ENCODE measurements at regions not wholly inside any gene's neighbourhood (a gene's known extent, or its start where the extent isn't known, plus 50 kb on each side); places are given as distances from the start of the nearest gene placed in this dataset.

- Histone ChIP-seq H3K23me2 (ENCODE audit: insufficient read length, low read depth, low read length, poor library complexity, severe bottlenecking) (no peaks in the 10 kb centered on the region), H3K9ac (ENCODE audit: extremely low read depth, insufficient read length, low read length) (no peak overlapping the region), H3K18ac (ENCODE audit: insufficient read length, low read depth, low read length) (no peak overlapping the region), H3K79me2 (ENCODE audit: insufficient read depth, low read length) (no peaks in the 10 kb centered on the region), H2BK12ac (ENCODE audit: insufficient read length, low read depth, low read length) (no peak overlapping the region), H3K23ac (ENCODE audit: insufficient read length, low read depth, low read length) (no peak overlapping the region), H2BK15ac (ENCODE audit: low read depth, low read length) (no peak overlapping the region), H3K4me1 (ENCODE audit: insufficient read depth, low read length) (peaks cover 4% of the 10 kb centered on the region; the same call in 1 of the 2 replicates), H3K27me3 (ENCODE audit: insufficient read depth, low read length) (no peaks in the 10 kb centered on the region), H4K20me1 (ENCODE audit: control insufficient read depth, insufficient read depth, insufficient read length) (no peaks in the 10 kb centered on the region), H3K4me2 (ENCODE audit: insufficient read depth, insufficient read length, low read length) (no peak overlapping the region), H3T11ph (ENCODE audit: low read length) (no peak overlapping the region), H4K8ac (replicated peaks; ENCODE audit: insufficient read length, low read depth, low read length) (no peak overlapping the region), H4K91ac (ENCODE audit: insufficient read length, low read depth, low read length) (no peak overlapping the region), H2BK120ac (ENCODE audit: low read depth, low read length, poor library complexity, severe bottlenecking) (no peak overlapping the region), H3K4ac (ENCODE audit: low read depth, low read length) (no peak overlapping the region), H3K79me1 (ENCODE audit: insufficient read depth, low read depth, low read length, poor library complexity, severe bottlenecking) (no peaks in the 10 kb centered on the region), H2AK5ac (ENCODE audit: insufficient read length, low read length) (no peak overlapping the region), H2BK5ac (ENCODE audit: insufficient read length, low read length) (no peak overlapping the region), H3K56ac (ENCODE audit: insufficient read length, low read depth, low read length) (no peak overlapping the region), H3K27ac (ENCODE audit: insufficient read length, low read depth, low read length) (no peak overlapping the region), H3K14ac (ENCODE audit: insufficient read depth, low read length) (no peak overlapping the region), H4K5ac (ENCODE audit: insufficient read length, low read depth, low read length) (no peak overlapping the region), H2AFZ (ENCODE audit: low read length) (no peak overlapping the region), H3K9me3 (ENCODE audit: control insufficient read depth, low read depth, low read length) (no peaks in the 10 kb centered on the region), H2BK20ac (ENCODE audit: low read depth, low read length, poor library complexity, severe bottlenecking) (no peak overlapping the region)
- WGBS (ENCODE audit: extremely low coverage, insufficient read length, low lambda C conversion rate): no CpG with 5 or more reads among the region's 3 CpGs
- Mint-ChIP-seq H3K4me1 (peaks cover 3 to 7% of the 10 kb centered on the region in 2 experiments), H3K27me3 (ENCODE audit: low read depth) (no peaks in the 10 kb centered on the region), H3K9me3 (no peaks in the 10 kb centered on the region), H3K36me3 (ENCODE audit: insufficient read depth in 1 of 3, low read depth in 3 of 3) (no peaks in the 10 kb centered on the region), H3K4me3 (no peak overlapping the region), H3K27ac (no peak overlapping the region)
- peak; percentile 65; the same call in 2 of the 3 replicates for TF ChIP-seq CTCF (conservative IDR thresholded peaks at IDR 0.05)
- DNase-seq: no peak
These were observed 674.3 kb upstream of the REG3G start for GRCh38 chr2:78351208-78351607.

All from H9 (cell line).